IPS-20b (cell line): ENCODE measurements at regions not wholly inside any gene's neighbourhood (a gene's known extent, or its start where the extent isn't known, plus 50 kb on each side); places are given as distances from the start of the nearest gene placed in this dataset.
"Not testable (repeated sequence)": the region's sequence is repeated elsewhere in the genome, so short reads cannot be mapped to it uniquely, and the experiment has no call there.

Experiments
- H3K27ac ChIP-seq: one replicate; pipeline ENCODE4 v1.5.1; 2013; ENCODE audit warnings: low read length
- H3K27me3 ChIP-seq: 2 replicates; pipeline ENCODE4 v1.6.1; 2013; ENCODE audit warnings: mild to moderate bottlenecking, low read length, inconsistent platforms; ENCODE audit not compliant: insufficient read depth
- H3K36me3 ChIP-seq: 2 replicates; pipeline ENCODE4 v1.6.1; 2013; ENCODE audit warnings: low read depth, mild to moderate bottlenecking, inconsistent platforms, low read length, moderate library complexity; ENCODE audit not compliant: insufficient read depth
- H3K4me1 ChIP-seq: 2 replicates; pipeline ENCODE4 v1.6.1; 2013; ENCODE audit warnings: mild to moderate bottlenecking, control low read depth, inconsistent platforms, low read length, moderate library complexity; ENCODE audit not compliant: insufficient read depth
- H3K4me3 ChIP-seq: 2 replicates; pipeline ENCODE4 v1.5.1; 2013; ENCODE audit warnings: mild to moderate bottlenecking, low read length, inconsistent platforms
- H3K9ac ChIP-seq: 2 replicates; pipeline ENCODE4 v1.6.1; 2013; ENCODE audit warnings: low read depth, mild to moderate bottlenecking, inconsistent platforms, low read length, moderate library complexity
- H3K9me3 ChIP-seq: 2 replicates; pipeline ENCODE4 v1.6.1; 2013; ENCODE audit warnings: mild to moderate bottlenecking, low read depth, low read length, inconsistent platforms; ENCODE audit not compliant: insufficient read depth

GRCh38 chr3:110307065-110307809, 764.4 kb upstream of the NECTIN3 start:
- H3K9ac ChIP-seq, result no peak overlapping the region
- H3K36me3 ChIP-seq, result no peaks in the 10 kb centered on the region
- H3K27ac ChIP-seq, result no peak overlapping the region
- no peaks in the 10 kb centered on the region for H3K4me1 ChIP-seq
- H3K4me3 ChIP-seq, result no peak overlapping the region
- no peaks in the 10 kb centered on the region for H3K9me3 ChIP-seq
- no peaks in the 10 kb centered on the region for H3K27me3 ChIP-seq

GRCh38 chr3:110311541-110311940, 760.1 kb upstream of the NECTIN3 start:
- Histone ChIP-seq H3K4me1 (no peaks in the 10 kb centered on the region), H3K9ac (no peak overlapping the region), H3K27me3 (no peaks in the 10 kb centered on the region), H3K27ac (no peak overlapping the region), H3K9me3 (no peaks in the 10 kb centered on the region), H3K4me3 (no peak overlapping the region), H3K36me3 (no peaks in the 10 kb centered on the region)

- Histone ChIP-seq H3K36me3 (no peaks in the 10 kb centered on the region), H3K4me3 (no peak overlapping the region), H3K27ac (no peak overlapping the region), H3K4me1 (no peaks in the 10 kb centered on the region), H3K27me3 (no peaks in the 10 kb centered on the region), H3K9ac (no peak overlapping the region), H3K9me3 (no peaks in the 10 kb centered on the region)
Observed at GRCh38 chr3:110314512-110315114, 757.0 kb upstream of the NECTIN3 start.

- no peak overlapping the region for H3K9ac ChIP-seq
- no peaks in the 10 kb centered on the region for H3K9me3 ChIP-seq
- H3K27me3 ChIP-seq, result no peaks in the 10 kb centered on the region
- H3K4me3 ChIP-seq, result no peak overlapping the region
- H3K4me1 ChIP-seq, result no peaks in the 10 kb centered on the region
- H3K27ac ChIP-seq, result no peak overlapping the region
- no peaks in the 10 kb centered on the region for H3K36me3 ChIP-seq
Observed at GRCh38 chr3:110318108-110318507, 753.5 kb upstream of the NECTIN3 start.

GRCh38 chr3:110323349-110323748, 748.3 kb upstream of the NECTIN3 start:
- H3K36me3 ChIP-seq, result no peaks in the 10 kb centered on the region
- no peak overlapping the region for H3K9ac ChIP-seq
- H3K9me3 ChIP-seq, result 0 out of 2 replicates have a peak, but pooled peaks cover under 1% of the 10 kb centered on the region
- H3K4me1 ChIP-seq, result no peaks in the 10 kb centered on the region
- no peaks in the 10 kb centered on the region for H3K27me3 ChIP-seq
- H3K27ac ChIP-seq, result no peak overlapping the region
- no peak overlapping the region for H3K4me3 ChIP-seq

- H3K9me3 ChIP-seq, result peaks cover 9% of the 10 kb centered on the region; the same call in 1 of the 2 replicates
- H3K9ac ChIP-seq, result no peak overlapping the region
- no peaks in the 10 kb centered on the region for H3K4me1 ChIP-seq
- no peaks in the 10 kb centered on the region for H3K27me3 ChIP-seq
- H3K4me3 ChIP-seq, result no peak overlapping the region
- H3K36me3 ChIP-seq, result no peaks in the 10 kb centered on the region
- H3K27ac ChIP-seq, result no peak overlapping the region
Observed at GRCh38 chr3:110324171-110324705, 747.4 kb upstream of the NECTIN3 start.

- no peaks in the 10 kb centered on the region for H3K4me1 ChIP-seq
- H3K9ac ChIP-seq, result no peak overlapping the region
- peaks cover 17% of the 10 kb centered on the region for H3K9me3 ChIP-seq
- H3K4me3 ChIP-seq, result no peak overlapping the region
- no peaks in the 10 kb centered on the region for H3K36me3 ChIP-seq
- no peak overlapping the region for H3K27ac ChIP-seq
- H3K27me3 ChIP-seq, result no peaks in the 10 kb centered on the region
Observed at GRCh38 chr3:110327870-110328269, 743.7 kb upstream of the NECTIN3 start.

- H3K9me3 ChIP-seq, result peaks cover 28% of the 10 kb centered on the region
- H3K4me1 ChIP-seq, H3K4me3 ChIP-seq, H3K27ac ChIP-seq, H3K27me3 ChIP-seq, H3K9ac ChIP-seq, H3K36me3 ChIP-seq: not testable (repeated sequence)
Observed at GRCh38 chr3:110331562-110331961, 740.1 kb upstream of the NECTIN3 start.

GRCh38 chr3:110332629-110333028, 739.0 kb upstream of the NECTIN3 start:
- Histone ChIP-seq H3K4me3 (no peak overlapping the region), H3K9ac (no peak overlapping the region), H3K27ac (no peak overlapping the region), H3K9me3 (peaks cover 32% of the 10 kb centered on the region), H3K4me1 (no peaks in the 10 kb centered on the region), H3K36me3 (no peaks in the 10 kb centered on the region), H3K27me3 (no peaks in the 10 kb centered on the region)

- peaks cover 5% of the 10 kb centered on the region; the same call in 1 of the 2 replicates for H3K9me3 ChIP-seq
- H3K27ac ChIP-seq, result no peak overlapping the region
- no peaks in the 10 kb centered on the region for H3K27me3 ChIP-seq
- no peaks in the 10 kb centered on the region for H3K4me1 ChIP-seq
- no peaks in the 10 kb centered on the region for H3K36me3 ChIP-seq
- H3K9ac ChIP-seq, result no peak overlapping the region
- no peak overlapping the region for H3K4me3 ChIP-seq
Observed at GRCh38 chr3:110341047-110341446, 730.6 kb upstream of the NECTIN3 start.

- Histone ChIP-seq H3K4me3 (no peak overlapping the region), H3K9me3 (no peaks in the 10 kb centered on the region), H3K36me3 (no peaks in the 10 kb centered on the region), H3K27me3 (no peaks in the 10 kb centered on the region), H3K9ac (no peak overlapping the region), H3K4me1 (no peaks in the 10 kb centered on the region), H3K27ac (no peak overlapping the region)
Observed at GRCh38 chr3:110343376-110343775, 728.2 kb upstream of the NECTIN3 start.

GRCh38 chr3:110343945-110344344, 727.7 kb upstream of the NECTIN3 start:
- H3K4me1 ChIP-seq, result no peaks in the 10 kb centered on the region
- no peaks in the 10 kb centered on the region for H3K36me3 ChIP-seq
- H3K9me3 ChIP-seq, result no peaks in the 10 kb centered on the region
- H3K27ac ChIP-seq, result no peak overlapping the region
- H3K9ac ChIP-seq, result no peak overlapping the region
- H3K4me3 ChIP-seq, result no peak overlapping the region
- H3K27me3 ChIP-seq, result no peaks in the 10 kb centered on the region
